ENCODE measurements at regions not wholly inside any gene's neighbourhood (a gene's known extent, or its start where the extent isn't known, plus 50 kb on each side); places are given as distances from the start of the nearest gene placed in this dataset.
"Not testable (repeated sequence)": the region's sequence is repeated elsewhere in the genome, so short reads cannot be mapped to it uniquely, and the experiment has no call there.

GRCh38 chr6:81901551-81901966 is 149.1 kb upstream of the TENT5A start:
- no peak for DNase-seq

DNA sequence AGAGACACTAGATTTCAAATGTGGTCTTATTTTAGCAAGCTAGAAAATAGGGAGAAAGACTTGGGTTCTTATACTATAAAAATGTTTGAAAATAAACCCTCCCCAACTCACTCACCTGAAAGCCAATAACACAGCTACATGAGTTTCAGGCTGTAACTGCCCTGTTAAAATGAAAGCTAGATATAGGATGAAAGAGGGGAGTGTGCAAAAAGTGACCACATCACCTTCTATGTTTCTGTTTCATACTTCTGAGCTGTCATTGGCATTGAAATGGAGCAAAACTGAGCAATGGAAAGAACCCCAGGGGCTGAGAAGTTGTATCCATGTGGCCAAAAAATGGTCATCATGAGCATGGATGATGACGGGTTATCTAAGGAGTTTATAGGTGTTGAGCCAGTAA is 148.1 kb upstream of the TENT5A start:
- no peak for DNase-seq

- no peak for DNase-seq
Observed at GRCh38 chr6:81897793-81898192, 145.3 kb upstream of the TENT5A start.

DNA sequence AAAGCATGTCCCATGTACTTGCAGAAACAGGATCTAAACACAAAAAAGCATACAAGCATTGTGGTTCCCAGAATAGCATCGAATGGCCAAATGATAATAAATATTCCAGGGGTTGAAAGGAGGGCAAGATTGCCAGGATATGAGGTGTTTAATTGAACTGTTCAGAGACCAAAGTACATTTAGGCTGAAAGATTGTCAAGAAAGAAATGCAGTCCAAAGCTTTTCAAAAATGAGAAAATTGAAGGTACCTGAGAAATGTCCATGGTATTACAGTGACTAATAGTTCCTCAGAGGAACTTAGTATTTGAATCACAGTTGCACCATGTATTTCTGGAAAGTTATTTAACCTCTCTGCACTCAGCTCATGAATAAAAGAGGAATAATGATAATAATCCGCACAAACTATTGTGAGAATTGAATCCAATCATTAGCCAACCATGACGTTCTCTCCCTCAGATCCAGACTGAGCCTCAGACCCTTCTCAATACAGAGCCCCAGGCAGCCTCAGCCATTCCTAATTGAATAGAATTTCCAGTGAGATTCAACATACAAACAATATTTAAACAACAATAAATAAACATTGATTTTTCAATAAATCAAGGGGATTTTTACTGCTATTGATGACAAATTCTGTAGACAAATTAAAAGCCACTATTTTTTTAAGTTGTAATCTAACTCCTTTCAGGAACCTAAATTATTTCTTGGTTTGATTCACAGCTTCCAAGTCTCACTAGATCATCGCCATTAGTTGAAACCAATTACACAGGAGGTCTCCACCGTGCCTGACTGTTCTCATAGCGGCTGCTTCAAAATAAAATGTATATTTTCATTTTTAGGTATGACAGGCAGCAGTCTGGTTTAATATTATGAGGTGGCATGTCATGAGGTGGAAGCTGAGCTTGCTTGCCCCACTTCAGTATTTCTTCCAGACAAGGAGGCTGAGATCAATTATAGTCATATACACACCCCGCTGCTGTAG is 144.3 kb upstream of the TENT5A start:
- no peak for DNase-seq

DNA sequence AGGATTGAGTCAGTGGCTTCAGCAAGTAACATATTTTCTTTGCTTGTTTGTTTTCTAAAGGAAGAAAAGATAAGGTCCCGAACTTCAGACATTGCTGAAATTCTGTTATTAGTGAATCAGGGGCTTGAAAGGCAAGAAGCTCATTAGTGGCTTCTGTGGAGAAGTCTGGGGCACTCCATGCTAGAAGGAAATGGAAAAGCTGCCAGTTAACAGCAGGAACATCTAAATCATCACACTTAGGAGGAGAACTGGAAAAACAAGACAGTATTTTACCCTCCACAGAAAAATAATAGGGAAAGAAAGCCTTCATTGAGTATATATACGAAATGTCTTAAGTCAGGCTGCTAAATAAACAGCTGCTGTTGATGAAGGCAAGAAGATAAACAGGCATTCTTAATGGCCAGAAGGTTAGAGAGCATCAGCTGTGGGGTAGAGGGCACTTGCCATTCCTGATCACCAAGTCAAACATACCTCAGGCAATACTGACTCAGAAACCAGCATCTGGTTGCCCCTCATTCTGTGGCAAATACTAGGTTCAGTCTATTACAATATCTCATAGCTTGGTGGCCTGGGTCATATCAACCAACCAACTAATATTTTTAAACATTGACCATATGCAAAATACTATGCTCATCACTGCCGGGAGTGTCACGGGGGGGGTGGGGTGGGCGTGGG is 143.2 kb upstream of the TENT5A start:
- no peak for DNase-seq

DNA sequence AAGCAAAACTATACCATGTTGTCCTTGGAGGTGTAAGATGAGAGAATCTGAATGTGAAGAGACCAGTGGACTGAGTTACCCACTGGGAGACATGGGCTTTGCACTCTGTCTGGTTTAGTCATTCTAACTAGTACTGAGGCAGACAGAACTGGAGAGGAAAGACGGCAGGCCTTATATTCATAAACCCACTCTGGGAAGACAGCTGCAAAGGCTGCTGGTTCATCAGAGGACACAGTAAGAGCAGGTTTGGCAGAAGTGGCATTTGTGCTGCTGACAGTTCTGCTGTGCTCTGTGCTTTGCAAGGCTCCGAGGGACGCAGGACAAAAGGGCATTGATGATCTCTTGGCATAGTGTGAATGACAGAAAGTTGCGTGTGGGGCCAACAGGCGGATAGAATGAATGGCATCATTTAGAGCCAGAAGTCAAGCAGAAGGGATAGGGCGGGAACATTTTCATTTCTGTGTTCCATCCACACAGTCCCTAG is 142.3 kb upstream of the TENT5A start:
- DNase-seq, result no peak

DNA sequence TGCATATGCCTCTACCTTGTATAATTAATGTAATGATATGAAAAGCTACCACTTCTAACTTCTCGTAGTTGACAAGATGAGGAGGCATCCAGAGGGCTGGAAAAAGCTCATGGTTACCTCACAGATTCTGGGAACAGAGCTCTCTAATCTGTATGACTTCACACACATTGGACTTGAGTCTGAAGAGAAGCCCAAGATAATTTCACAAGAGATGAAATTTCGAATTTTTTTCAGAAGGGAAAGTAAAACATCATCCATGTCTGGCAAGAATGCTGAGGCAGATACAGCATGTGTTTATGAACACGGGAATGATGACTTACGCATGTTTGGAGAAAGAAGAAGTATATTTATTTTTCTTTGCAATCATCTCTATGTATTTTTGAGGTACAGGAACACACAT is 141.8 kb upstream of the TENT5A start:
- DNase-seq, result no peak

GRCh38 chr6:81892891-81893290 is 140.4 kb upstream of the TENT5A start:
- no peak for DNase-seq

- no peak for DNase-seq
Observed at GRCh38 chr6:81891874-81892273, 139.4 kb upstream of the TENT5A start.

DNA sequence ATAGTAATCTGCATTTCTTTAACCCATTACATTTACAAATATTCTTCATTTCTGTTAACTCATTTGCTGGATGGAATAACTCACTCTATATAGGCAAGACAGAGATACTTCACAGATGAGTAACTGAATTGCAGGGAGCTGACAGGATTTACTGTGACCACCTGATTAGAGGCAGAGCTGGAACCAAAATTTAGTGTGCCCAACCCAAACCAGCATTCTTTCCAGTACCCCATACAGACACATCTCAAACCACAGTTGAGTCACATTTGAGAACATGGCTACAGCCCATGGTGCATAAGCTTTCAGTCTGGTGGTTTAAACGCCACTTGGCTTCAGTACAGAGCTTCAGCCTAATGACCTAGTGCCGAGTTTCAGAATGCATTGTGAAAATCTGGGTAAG is 138.4 kb upstream of the TENT5A start:
- no peak for DNase-seq

GRCh38 chr6:81889377-81890053 is 137.0 kb upstream of the TENT5A start:
- no peak for DNase-seq

GRCh38 chr6:81886909-81887308 is 134.4 kb upstream of the TENT5A start:
- not testable (repeated sequence) for DNase-seq

DNA sequence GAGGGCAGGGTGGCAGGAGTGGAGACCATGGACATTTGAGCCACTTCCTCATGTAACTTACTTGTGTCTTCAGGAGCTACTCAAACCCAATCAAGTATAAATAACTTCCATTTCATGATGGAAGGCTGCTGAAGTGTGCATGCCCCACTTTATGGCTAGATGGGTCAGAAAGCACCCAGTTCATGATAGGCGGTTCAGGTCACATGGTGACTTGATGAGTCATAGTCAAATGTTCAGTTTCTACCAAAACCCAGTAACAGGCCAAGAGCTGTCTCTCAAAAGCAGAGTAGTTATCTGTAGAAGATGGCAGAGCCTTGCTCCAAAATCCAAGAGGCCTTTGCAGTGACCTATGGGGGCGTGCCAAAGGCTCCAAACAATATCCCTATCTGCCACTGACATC is 133.7 kb upstream of the TENT5A start:
- DNase-seq, result no peak

DNA sequence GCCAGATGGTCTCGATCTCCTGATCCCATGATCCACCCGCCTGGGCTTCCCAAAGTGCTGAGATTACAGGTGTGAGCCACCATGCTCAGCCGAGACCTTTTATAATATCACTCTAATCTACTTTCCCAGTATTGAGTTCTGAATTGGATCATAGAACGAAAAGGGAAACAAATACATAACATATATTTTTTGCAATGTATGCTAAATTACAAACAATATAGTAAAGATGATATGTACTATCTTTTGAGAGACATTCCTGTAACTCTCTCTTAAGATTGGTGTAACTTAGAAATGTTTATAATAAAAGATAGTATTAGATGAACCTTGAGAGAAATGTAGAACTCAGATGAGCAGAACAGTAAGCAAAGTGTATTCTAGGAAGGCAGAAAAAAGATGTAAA is 129.2 kb upstream of the TENT5A start:
- no peak for DNase-seq

- no peak for DNase-seq
Observed at GRCh38 chr6:81878479-81878878, 126.0 kb upstream of the TENT5A start.

DNA sequence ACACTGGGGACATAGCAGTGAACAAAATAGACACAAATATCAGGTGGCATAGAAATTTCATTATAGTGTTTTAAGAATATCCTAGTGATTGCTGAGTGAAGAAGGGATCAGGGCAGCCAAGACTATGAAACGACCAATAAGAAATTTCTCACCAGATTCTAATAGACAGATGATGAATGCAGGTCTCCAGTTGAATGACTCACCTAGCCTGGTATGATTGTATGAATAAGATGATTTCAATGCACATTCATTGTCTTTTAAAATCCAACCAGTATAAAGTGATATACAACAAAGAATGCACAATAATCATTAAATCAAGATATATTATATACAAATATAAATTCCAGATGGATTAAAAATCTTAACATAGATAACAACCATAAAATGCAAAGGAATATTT is 124.5 kb upstream of the TENT5A start:
- DNase-seq, result no peak

DNA sequence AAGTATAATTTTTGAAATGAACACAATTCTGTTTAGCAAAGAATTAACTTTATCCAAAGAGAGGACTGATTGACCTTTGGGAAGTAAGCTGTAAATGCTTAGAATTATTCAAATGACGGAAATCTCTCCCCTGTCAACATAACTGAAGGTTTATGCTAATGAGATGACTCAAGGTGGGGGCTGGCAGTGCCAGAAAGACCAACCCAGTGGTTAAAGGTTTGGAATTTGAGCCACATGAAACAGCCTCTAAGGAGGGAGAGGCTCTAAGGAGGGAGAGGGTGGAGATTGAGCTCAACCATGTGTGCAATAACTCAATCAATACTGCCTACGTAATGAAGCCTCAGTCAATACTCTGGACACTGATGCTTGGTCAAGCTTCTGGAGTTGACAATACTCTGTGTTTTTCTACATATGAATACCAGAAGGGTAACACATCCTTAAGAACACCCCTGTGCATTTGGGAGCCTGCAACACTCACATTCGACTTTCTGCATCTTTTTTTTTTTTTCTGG is 123.4 kb upstream of the TENT5A start:
- DNase-seq, result no peak

DNA sequence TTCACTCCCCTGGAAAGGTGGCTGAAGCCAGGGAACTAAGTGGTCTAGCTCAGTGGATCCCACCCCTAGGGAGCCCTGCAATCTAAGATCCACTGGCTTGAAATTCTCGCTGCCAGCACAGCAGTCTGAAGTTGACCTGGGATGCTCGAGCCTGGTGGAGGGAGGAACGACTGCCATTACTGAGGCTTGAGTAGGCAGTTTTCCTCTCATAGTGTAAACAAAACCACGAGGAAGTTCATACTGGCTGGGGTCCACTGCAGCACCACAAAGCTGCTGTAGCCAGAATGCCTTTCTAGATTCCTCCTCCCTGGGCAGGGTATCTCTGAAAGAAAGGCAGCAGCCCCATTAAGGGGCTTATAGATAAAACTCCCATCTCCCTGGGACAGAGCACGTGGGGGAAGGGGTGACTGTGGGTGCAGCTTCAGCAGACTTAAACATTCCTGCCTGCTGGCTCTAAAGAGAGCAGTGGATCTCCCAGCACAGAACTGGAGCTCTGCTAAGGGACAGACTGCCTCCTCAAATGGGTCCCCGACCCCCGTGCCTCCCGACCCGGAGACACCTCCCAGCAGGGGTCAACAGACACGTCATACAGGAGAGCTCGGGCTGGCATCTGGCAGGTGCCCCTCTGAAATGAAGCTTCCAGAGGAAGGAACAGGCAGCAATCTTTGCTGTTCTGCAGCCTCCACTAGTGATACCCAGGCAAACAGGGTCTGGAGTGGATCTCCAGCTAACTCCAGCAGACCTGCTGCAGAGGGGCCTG is 117.4 kb upstream of the TENT5A start:
- DNase-seq, result not testable (repeated sequence)

DNA sequence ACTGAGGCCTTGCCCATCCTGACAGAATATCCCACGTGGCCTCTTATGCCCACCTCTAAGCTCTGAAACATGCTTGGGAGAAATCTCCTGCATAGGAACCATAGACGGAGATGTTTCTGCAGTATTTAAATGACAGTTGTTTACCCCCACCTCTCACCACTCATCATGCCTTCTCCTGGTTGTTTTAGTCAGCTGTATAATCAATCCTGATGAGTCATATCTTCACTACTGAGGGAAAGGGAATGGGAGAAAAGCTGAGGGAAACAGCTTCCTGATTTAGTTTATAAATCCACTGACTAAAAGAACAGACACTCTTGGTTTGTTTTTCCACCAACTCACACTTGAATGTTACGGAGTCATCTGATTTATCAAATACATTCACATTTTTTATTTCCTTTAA is 113.2 kb upstream of the TENT5A start:
- DNase-seq, result no peak

- DNase-seq, result no peak
Observed at GRCh38 chr6:81864124-81864523, 111.6 kb upstream of the TENT5A start.

DNA sequence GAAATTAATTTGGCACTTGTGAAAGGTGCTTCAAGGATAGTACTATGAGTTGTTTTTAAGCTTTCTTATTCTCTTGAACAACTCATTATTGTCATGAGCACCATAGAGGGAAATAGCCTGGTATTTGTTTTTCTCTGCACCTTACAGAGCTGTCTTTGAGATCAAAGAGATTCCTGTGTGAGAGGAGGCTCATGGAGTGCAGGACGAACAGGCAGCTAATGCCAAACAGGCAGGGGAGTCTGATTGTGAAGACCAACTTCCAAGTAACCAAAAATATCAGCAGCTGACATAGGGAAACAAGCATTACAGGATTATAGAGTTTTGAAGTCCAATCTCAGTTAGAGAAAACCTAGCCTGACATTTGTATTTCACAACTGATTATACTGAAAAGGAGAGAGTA is 110.6 kb upstream of the TENT5A start:
- no peak for DNase-seq

- DNase-seq, result no peak
Observed at GRCh38 chr6:81861281-81861680, 108.8 kb upstream of the TENT5A start.

- DNase-seq, result no peak
Observed at GRCh38 chr6:81859884-81860283, 107.4 kb upstream of the TENT5A start.

All from NCI-H1694 treated with DMSO at 0.1 percent for 48 hours (cell line).